ENCODE measurements at regions not wholly inside any gene's neighbourhood (a gene's known extent, or its start where the extent isn't known, plus 50 kb on each side); places are given as distances from the start of the nearest gene placed in this dataset.

DNA sequence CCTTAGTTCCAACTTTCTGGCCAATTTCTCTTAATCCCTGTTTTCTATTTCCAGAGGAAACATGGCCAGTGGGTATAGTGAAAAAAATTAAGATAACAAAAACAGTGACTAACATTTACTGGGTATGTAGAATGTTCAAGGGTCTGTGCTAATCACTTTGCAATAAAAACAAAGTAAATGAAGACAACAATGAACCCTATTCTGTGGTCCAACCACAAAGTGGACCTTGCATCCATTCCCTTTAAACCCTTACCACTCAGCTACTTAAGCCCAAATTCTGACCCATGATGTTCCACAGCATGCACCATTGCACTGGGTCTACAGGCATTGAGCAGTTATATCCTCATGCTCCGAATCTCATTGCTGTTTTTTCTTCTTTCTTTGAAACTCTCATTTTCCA, 179.9 kb upstream of the PRKCQ start:
- no peaks in the 10 kb centered on the region for H3K4me1 ChIP-seq (replicated peaks in 1 of 2; ENCODE audit: control insufficient read depth in 2 of 2, insufficient read depth in 2 of 2, low read length in 2 of 2)
- no TSS peak for BruUV-seq (replicated peaks)
- no peak for TF ChIP-seq ZNF24 (IDR thresholded peaks at IDR 0.05)
- no peak for TF ChIP-seq RNF2 (IDR thresholded peaks at IDR 0.05)
- no peak for TF ChIP-seq PPARD (CRISPR knock-in tag; IDR thresholded peaks at IDR 0.05)
- TF ChIP-seq, protein P1, sequence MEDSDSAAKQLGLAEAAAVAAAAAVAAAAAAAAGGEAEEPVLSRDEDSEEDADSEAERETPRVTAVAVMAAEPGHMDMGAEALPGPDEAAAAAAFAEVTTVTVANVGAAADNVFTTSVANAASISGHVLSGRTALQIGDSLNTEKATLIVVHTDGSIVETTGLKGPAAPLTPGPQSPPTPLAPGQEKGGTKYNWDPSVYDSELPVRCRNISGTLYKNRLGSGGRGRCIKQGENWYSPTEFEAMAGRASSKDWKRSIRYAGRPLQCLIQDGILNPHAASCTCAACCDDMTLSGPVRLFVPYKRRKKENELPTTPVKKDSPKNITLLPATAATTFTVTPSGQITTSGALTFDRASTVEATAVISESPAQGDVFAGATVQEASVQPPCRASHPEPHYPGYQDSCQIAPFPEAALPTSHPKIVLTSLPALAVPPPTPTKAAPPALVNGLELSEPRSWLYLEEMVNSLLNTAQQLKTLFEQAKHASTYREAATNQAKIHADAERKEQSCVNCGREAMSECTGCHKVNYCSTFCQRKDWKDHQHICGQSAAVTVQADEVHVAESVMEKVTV (CRISPR knock-in tag; IDR thresholded peaks at IDR 0.05): no peak
- TF ChIP-seq, protein P2, sequence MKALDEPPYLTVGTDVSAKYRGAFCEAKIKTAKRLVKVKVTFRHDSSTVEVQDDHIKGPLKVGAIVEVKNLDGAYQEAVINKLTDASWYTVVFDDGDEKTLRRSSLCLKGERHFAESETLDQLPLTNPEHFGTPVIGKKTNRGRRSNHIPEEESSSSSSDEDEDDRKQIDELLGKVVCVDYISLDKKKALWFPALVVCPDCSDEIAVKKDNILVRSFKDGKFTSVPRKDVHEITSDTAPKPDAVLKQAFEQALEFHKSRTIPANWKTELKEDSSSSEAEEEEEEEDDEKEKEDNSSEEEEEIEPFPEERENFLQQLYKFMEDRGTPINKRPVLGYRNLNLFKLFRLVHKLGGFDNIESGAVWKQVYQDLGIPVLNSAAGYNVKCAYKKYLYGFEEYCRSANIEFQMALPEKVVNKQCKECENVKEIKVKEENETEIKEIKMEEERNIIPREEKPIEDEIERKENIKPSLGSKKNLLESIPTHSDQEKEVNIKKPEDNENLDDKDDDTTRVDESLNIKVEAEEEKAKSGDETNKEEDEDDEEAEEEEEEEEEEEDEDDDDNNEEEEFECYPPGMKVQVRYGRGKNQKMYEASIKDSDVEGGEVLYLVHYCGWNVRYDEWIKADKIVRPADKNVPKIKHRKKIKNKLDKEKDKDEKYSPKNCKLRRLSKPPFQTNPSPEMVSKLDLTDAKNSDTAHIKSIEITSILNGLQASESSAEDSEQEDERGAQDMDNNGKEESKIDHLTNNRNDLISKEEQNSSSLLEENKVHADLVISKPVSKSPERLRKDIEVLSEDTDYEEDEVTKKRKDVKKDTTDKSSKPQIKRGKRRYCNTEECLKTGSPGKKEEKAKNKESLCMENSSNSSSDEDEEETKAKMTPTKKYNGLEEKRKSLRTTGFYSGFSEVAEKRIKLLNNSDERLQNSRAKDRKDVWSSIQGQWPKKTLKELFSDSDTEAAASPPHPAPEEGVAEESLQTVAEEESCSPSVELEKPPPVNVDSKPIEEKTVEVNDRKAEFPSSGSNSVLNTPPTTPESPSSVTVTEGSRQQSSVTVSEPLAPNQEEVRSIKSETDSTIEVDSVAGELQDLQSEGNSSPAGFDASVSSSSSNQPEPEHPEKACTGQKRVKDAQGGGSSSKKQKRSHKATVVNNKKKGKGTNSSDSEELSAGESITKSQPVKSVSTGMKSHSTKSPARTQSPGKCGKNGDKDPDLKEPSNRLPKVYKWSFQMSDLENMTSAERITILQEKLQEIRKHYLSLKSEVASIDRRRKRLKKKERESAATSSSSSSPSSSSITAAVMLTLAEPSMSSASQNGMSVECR (CRISPR knock-in tag; IDR thresholded peaks at IDR 0.05): no peak
- TF ChIP-seq PHF20 (IDR thresholded peaks at IDR 0.05; ENCODE audit: partially characterized antibody): no peak
- no peak for TF ChIP-seq POLR2AphosphoS2 (IDR thresholded peaks at IDR 0.05; ENCODE audit: low read length)
- TF ChIP-seq SP1 (CRISPR knock-in tag; IDR thresholded peaks at IDR 0.05): no peak
- no peak for TF ChIP-seq PTBP1 (IDR thresholded peaks at IDR 0.05; ENCODE audit: low read depth, low read length)
- TF ChIP-seq, protein P3, sequence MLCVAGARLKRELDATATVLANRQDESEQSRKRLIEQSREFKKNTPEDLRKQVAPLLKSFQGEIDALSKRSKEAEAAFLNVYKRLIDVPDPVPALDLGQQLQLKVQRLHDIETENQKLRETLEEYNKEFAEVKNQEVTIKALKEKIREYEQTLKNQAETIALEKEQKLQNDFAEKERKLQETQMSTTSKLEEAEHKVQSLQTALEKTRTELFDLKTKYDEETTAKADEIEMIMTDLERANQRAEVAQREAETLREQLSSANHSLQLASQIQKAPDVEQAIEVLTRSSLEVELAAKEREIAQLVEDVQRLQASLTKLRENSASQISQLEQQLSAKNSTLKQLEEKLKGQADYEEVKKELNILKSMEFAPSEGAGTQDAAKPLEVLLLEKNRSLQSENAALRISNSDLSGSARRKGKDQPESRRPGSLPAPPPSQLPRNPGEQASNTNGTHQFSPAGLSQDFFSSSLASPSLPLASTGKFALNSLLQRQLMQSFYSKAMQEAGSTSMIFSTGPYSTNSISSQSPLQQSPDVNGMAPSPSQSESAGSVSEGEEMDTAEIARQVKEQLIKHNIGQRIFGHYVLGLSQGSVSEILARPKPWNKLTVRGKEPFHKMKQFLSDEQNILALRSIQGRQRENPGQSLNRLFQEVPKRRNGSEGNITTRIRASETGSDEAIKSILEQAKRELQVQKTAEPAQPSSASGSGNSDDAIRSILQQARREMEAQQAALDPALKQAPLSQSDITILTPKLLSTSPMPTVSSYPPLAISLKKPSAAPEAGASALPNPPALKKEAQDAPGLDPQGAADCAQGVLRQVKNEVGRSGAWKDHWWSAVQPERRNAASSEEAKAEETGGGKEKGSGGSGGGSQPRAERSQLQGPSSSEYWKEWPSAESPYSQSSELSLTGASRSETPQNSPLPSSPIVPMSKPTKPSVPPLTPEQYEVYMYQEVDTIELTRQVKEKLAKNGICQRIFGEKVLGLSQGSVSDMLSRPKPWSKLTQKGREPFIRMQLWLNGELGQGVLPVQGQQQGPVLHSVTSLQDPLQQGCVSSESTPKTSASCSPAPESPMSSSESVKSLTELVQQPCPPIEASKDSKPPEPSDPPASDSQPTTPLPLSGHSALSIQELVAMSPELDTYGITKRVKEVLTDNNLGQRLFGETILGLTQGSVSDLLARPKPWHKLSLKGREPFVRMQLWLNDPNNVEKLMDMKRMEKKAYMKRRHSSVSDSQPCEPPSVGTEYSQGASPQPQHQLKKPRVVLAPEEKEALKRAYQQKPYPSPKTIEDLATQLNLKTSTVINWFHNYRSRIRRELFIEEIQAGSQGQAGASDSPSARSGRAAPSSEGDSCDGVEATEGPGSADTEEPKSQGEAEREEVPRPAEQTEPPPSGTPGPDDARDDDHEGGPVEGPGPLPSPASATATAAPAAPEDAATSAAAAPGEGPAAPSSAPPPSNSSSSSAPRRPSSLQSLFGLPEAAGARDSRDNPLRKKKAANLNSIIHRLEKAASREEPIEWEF (CRISPR knock-in tag; IDR thresholded peaks at IDR 0.05): no peak
- TF ChIP-seq TEAD2 (tag; IDR thresholded peaks at IDR 0.05): no peak
- TF ChIP-seq ZNF75A (CRISPR knock-in tag; IDR thresholded peaks at IDR 0.05): no peak
- no peak for TF ChIP-seq ZNF197 (CRISPR knock-in tag; IDR thresholded peaks at IDR 0.05; ENCODE audit: low read depth)
- no peak for TF ChIP-seq MCM7 (IDR thresholded peaks at IDR 0.05)

More for the DNA sequence above, 179.9 kb upstream of the PRKCQ start:
- ATAC-seq: no peak
- ChIA-PET POLR2A (no interaction called here), CTCF (ENCODE audit: low intra/inter-chr PET ratio) (no interaction called here)
- no peak for DNase-seq (ENCODE audit: extremely low read depth in 1 of 4, low spot score in 3 of 4)
- Histone ChIP-seq H4K20me1 (replicated peaks; ENCODE audit: control insufficient read depth, insufficient read depth, low read length) (no peaks in the 10 kb centered on the region), H3K36me3 (ENCODE audit: control insufficient read depth, insufficient read depth, low read length) (no peaks in the 10 kb centered on the region), H3K4me2 (ENCODE audit: insufficient read depth, low read length) (no peak overlapping the region), H3K9me3 (replicated peaks; ENCODE audit: control insufficient read depth, insufficient read depth, low read depth, low read length) (no peaks in the 10 kb centered on the region), H3K27me3 (ENCODE audit: control insufficient read depth in 2 of 2, insufficient read depth in 2 of 2, low read length in 2 of 2) (peaks cover 8 to 16% of the 10 kb centered on the region in 2 experiments), H3K9ac (ENCODE audit: insufficient read depth in 1 of 2, low read depth in 2 of 2, low read length in 2 of 2) (no peak overlapping the region), H3K79me2 (ENCODE audit: control insufficient read depth, insufficient read depth, low read length) (no peaks in the 10 kb centered on the region), H2AFZ (ENCODE audit: low read depth, low read length) (no peak overlapping the region), H3K9me1 (ENCODE audit: control insufficient read depth, insufficient read depth, low read length) (no peaks in the 10 kb centered on the region), H3K4me3 (no peak overlapping the region), H3K27ac (ENCODE audit: extremely low read depth, low read depth, low read length) (no peak overlapping the region)
- in situ Hi-C loops (cut with MboI) (no loop called here), intact Hi-C loops (cut with micrococcal nuclease) (no loop called here)
- no peak for FAIRE-seq
- WGBS (ENCODE audit: insufficient coverage, low coverage, missing lambda C conversion rate): 0% methylated on average over 1 of the region's 1 CpG
